ENCODE measurements at regions not wholly inside any gene's neighbourhood (a gene's known extent, or its start where the extent isn't known, plus 50 kb on each side); places are given as distances from the start of the nearest gene placed in this dataset.

GRCh38 chr17:55634702-55635101 lies 88.0 kb downstream of the TMEM100 start:
- no peak for TF ChIP-seq CTCF (IDR thresholded peaks at IDR 0.05; ENCODE audit: insufficient read depth, low read length, poor library complexity, severe bottlenecking)
- DNase-seq (ENCODE audit: low read depth), result no peak
- no peaks in the 10 kb centered on the region for H3K36me3 ChIP-seq (ENCODE audit: control insufficient read depth, insufficient read depth, low read length)
- no peak overlapping the region for H3K4me3 ChIP-seq (ENCODE audit: low read depth, low read length)
- H3K27me3 ChIP-seq (ENCODE audit: control insufficient read depth, insufficient read depth, low read length), result no peaks in the 10 kb centered on the region

- Histone ChIP-seq H3K36me3 (ENCODE audit: control insufficient read depth, insufficient read depth, low read length) (no peaks in the 10 kb centered on the region), H3K27me3 (ENCODE audit: control insufficient read depth, insufficient read depth, low read length) (no peaks in the 10 kb centered on the region), H3K4me3 (ENCODE audit: low read depth, low read length) (no peak overlapping the region)
- TF ChIP-seq CTCF (IDR thresholded peaks at IDR 0.05; ENCODE audit: insufficient read depth, low read length, poor library complexity, severe bottlenecking), result no peak
- DNase-seq (ENCODE audit: low read depth), result no peak
Measured at GRCh38 chr17:55632893-55633292, 89.8 kb downstream of the TMEM100 start.

GRCh38 chr17:55632236-55632635 lies 90.4 kb downstream of the TMEM100 start:
- Histone ChIP-seq H3K27me3 (ENCODE audit: control insufficient read depth, insufficient read depth, low read length) (no peaks in the 10 kb centered on the region), H3K36me3 (ENCODE audit: control insufficient read depth, insufficient read depth, low read length) (no peaks in the 10 kb centered on the region), H3K4me3 (ENCODE audit: low read depth, low read length) (no peak overlapping the region)
- no peak for DNase-seq (ENCODE audit: low read depth)
- no peak for TF ChIP-seq CTCF (IDR thresholded peaks at IDR 0.05; ENCODE audit: insufficient read depth, low read length, poor library complexity, severe bottlenecking)

GRCh38 chr17:55629995-55630394 lies 92.7 kb downstream of the TMEM100 start:
- H3K27me3 ChIP-seq (ENCODE audit: control insufficient read depth, insufficient read depth, low read length), result no peaks in the 10 kb centered on the region

GRCh38 chr17:55625521-55625920 lies 97.1 kb downstream of the TMEM100 start:
- H3K36me3 ChIP-seq (ENCODE audit: control insufficient read depth, insufficient read depth, low read length), result no peaks in the 10 kb centered on the region
- no peak overlapping the region for H3K4me3 ChIP-seq (ENCODE audit: low read depth, low read length)
- H3K27me3 ChIP-seq (ENCODE audit: control insufficient read depth, insufficient read depth, low read length), result no peaks in the 10 kb centered on the region
- DNase-seq (ENCODE audit: low read depth), result no peak
- no peak for TF ChIP-seq CTCF (IDR thresholded peaks at IDR 0.05; ENCODE audit: insufficient read depth, low read length, poor library complexity, severe bottlenecking)

More at GRCh38 chr17:55629995-55630394, 92.7 kb downstream of the TMEM100 start:
- DNase-seq (ENCODE audit: low read depth), result no peak
- no peak overlapping the region for H3K4me3 ChIP-seq (ENCODE audit: low read depth, low read length)
- no peaks in the 10 kb centered on the region for H3K36me3 ChIP-seq (ENCODE audit: control insufficient read depth, insufficient read depth, low read length)
- TF ChIP-seq CTCF (IDR thresholded peaks at IDR 0.05; ENCODE audit: insufficient read depth, low read length, poor library complexity, severe bottlenecking), result no peak

GRCh38 chr17:55624772-55625433 lies 97.8 kb downstream of the TMEM100 start:
- Histone ChIP-seq H3K36me3 (ENCODE audit: control insufficient read depth, insufficient read depth, low read length) (no peaks in the 10 kb centered on the region), H3K27me3 (ENCODE audit: control insufficient read depth, insufficient read depth, low read length) (no peaks in the 10 kb centered on the region), H3K4me3 (ENCODE audit: low read depth, low read length) (no peak overlapping the region)
- DNase-seq (ENCODE audit: low read depth), result no peak
- no peak for TF ChIP-seq CTCF (IDR thresholded peaks at IDR 0.05; ENCODE audit: insufficient read depth, low read length, poor library complexity, severe bottlenecking)
